ENCODE measurements at regions not wholly inside any gene's neighbourhood (a gene's known extent, or its start where the extent isn't known, plus 50 kb on each side); places are given as distances from the start of the nearest gene placed in this dataset.

GRCh38 chr1:227449741-227450441, 113.5 kb upstream of the ZNF678 start:
- TF ChIP-seq, protein P1, sequence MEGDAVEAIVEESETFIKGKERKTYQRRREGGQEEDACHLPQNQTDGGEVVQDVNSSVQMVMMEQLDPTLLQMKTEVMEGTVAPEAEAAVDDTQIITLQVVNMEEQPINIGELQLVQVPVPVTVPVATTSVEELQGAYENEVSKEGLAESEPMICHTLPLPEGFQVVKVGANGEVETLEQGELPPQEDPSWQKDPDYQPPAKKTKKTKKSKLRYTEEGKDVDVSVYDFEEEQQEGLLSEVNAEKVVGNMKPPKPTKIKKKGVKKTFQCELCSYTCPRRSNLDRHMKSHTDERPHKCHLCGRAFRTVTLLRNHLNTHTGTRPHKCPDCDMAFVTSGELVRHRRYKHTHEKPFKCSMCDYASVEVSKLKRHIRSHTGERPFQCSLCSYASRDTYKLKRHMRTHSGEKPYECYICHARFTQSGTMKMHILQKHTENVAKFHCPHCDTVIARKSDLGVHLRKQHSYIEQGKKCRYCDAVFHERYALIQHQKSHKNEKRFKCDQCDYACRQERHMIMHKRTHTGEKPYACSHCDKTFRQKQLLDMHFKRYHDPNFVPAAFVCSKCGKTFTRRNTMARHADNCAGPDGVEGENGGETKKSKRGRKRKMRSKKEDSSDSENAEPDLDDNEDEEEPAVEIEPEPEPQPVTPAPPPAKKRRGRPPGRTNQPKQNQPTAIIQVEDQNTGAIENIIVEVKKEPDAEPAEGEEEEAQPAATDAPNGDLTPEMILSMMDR (IDR thresholded peaks at IDR 0.05; ENCODE audit: low read depth, low read length), result no peak
- TF ChIP-seq EZH2phosphoT487 (IDR thresholded peaks at IDR 0.05; ENCODE audit: low read depth), result no peak
